ENCODE measurements at regions not wholly inside any gene's neighbourhood (a gene's known extent, or its start where the extent isn't known, plus 50 kb on each side); places are given as distances from the start of the nearest gene placed in this dataset.

- ChIA-PET CTCF (no interaction called here), POLR2A (no interaction called here)
- TF ChIP-seq ZNF416 (tag by site-specific recombination; IDR thresholded peaks at IDR 0.05) (no peak), ZNF600 (tag by site-specific recombination; IDR thresholded peaks at IDR 0.05) (no peak), KLF10 (tag by site-specific recombination; IDR thresholded peaks at IDR 0.05) (no peak), BCL11B (tag by site-specific recombination; IDR thresholded peaks at IDR 0.05; ENCODE audit: low read depth) (no peak), ZNF391 (tag by site-specific recombination; IDR thresholded peaks at IDR 0.05; ENCODE audit: borderline replicate concordance, low read depth) (no peak), ZFP3 (tag by site-specific recombination; IDR thresholded peaks at IDR 0.05; ENCODE audit: low read depth) (no peak)
- H3K4me3 ChIP-seq (ENCODE audit: low read depth, low read length) = no peak overlapping the region
- H3K4me1 ChIP-seq (ENCODE audit: control insufficient read depth, insufficient read depth, low read length) = no peaks in the 10 kb centered on the region
- H3K9me3 ChIP-seq (ENCODE audit: control insufficient read depth, insufficient read depth, low read depth, low read length) = no peaks in the 10 kb centered on the region
- no peaks in the 10 kb centered on the region for H3K36me3 ChIP-seq (ENCODE audit: control insufficient read depth in 2 of 2, insufficient read depth in 1 of 2, low read length in 2 of 2)
- H3K27ac ChIP-seq (ENCODE audit: extremely low read depth, low read depth, low read length) = no peak overlapping the region
Measured at GRCh38 chr12:102573237-102573636, 92.9 kb upstream of the IGF1 start.

- CTCF ChIA-PET = no interaction called here
- no peak overlapping the region for H3K27ac ChIP-seq (ENCODE audit: extremely low read depth, low read depth, low read length)
Measured at GRCh38 chr12:102571889-102572288, 91.5 kb upstream of the IGF1 start.

GRCh38 chr12:102570256-102570655 lies 89.9 kb upstream of the IGF1 start:
- H3K4me1 ChIP-seq (ENCODE audit: control insufficient read depth, insufficient read depth, low read length) = no peaks in the 10 kb centered on the region
- CTCF ChIA-PET = interaction anchor here (0.9 kb wide), 1 partner anchor 57 kb away, joined by 3 read pairs; no protein-coding TSS in a partner anchor
- TF ChIP-seq GLI2 (tag by site-specific recombination; IDR thresholded peaks at IDR 0.05; ENCODE audit: borderline replicate concordance, low read depth) (no peak), ZNF202 (tag by site-specific recombination; IDR thresholded peaks at IDR 0.05; ENCODE audit: borderline replicate concordance) (no peak), ELK4 (IDR thresholded peaks at IDR 0.05; ENCODE audit: borderline replicate concordance, low read depth, low read length) (no peak), ZNF549 (tag by site-specific recombination; IDR thresholded peaks at IDR 0.05) (no peak), ZNF146 (tag by site-specific recombination; IDR thresholded peaks at IDR 0.05) (no peak), ZBTB6 (tag by site-specific recombination; IDR thresholded peaks at IDR 0.05) (no peak), ZNF37A (tag by site-specific recombination; IDR thresholded peaks at IDR 0.05) (no peak), ZNF350 (tag by site-specific recombination; IDR thresholded peaks at IDR 0.05) (no peak)

More at GRCh38 chr12:102571889-102572288, 91.5 kb upstream of the IGF1 start:
- H3K9me3 ChIP-seq (ENCODE audit: control insufficient read depth, insufficient read depth, low read depth, low read length) = no peaks in the 10 kb centered on the region
- TF ChIP-seq ZNF843 (tag by site-specific recombination; IDR thresholded peaks at IDR 0.05) = no peak
- TF ChIP-seq ZNF24 (tag by site-specific recombination; IDR thresholded peaks at IDR 0.05) = no peak
- TF ChIP-seq ZSCAN5A (tag by site-specific recombination; IDR thresholded peaks at IDR 0.05) = no peak
- TF ChIP-seq ZNF626 (tag by site-specific recombination; IDR thresholded peaks at IDR 0.05) = no peak
- no peak for TF ChIP-seq ZNF239 (tag by site-specific recombination; IDR thresholded peaks at IDR 0.05)
- TF ChIP-seq WT1 (tag by site-specific recombination; IDR thresholded peaks at IDR 0.05) = no peak
- no peak for TF ChIP-seq SCRT2 (tag by site-specific recombination; IDR thresholded peaks at IDR 0.05)
- TF ChIP-seq IKZF3 (tag by site-specific recombination; IDR thresholded peaks at IDR 0.05) = no peak
- TF ChIP-seq EGR2 (tag by site-specific recombination; IDR thresholded peaks at IDR 0.05; ENCODE audit: low read depth) = no peak
- no peak for TF ChIP-seq ZBTB6 (tag by site-specific recombination; IDR thresholded peaks at IDR 0.05)
- no peak for TF ChIP-seq ZBTB49 (tag by site-specific recombination; IDR thresholded peaks at IDR 0.05; ENCODE audit: low read depth)
- TF ChIP-seq ZNF558 (tag by site-specific recombination; IDR thresholded peaks at IDR 0.05) = no peak
- TF ChIP-seq ZNF837 (tag by site-specific recombination; IDR thresholded peaks at IDR 0.05) = no peak
- TF ChIP-seq ZNF585B (tag by site-specific recombination; IDR thresholded peaks at IDR 0.05) = no peak
- no peaks in the 10 kb centered on the region for H3K4me1 ChIP-seq (ENCODE audit: control insufficient read depth, insufficient read depth, low read length)
- no peak overlapping the region for H3K4me3 ChIP-seq (ENCODE audit: low read depth, low read length)
- H3K36me3 ChIP-seq (ENCODE audit: control insufficient read depth in 2 of 2, insufficient read depth in 1 of 2, low read length in 2 of 2) = no peaks in the 10 kb centered on the region
- POLR2A ChIA-PET = no interaction called here

More at GRCh38 chr12:102570256-102570655, 89.9 kb upstream of the IGF1 start:
- no peaks in the 10 kb centered on the region for H3K9me3 ChIP-seq (ENCODE audit: control insufficient read depth, insufficient read depth, low read depth, low read length)
- no peak overlapping the region for H3K27ac ChIP-seq (ENCODE audit: extremely low read depth, low read depth, low read length)
- POLR2A ChIA-PET = no interaction called here
- H3K36me3 ChIP-seq (ENCODE audit: control insufficient read depth in 2 of 2, insufficient read depth in 1 of 2, low read length in 2 of 2) = no peaks in the 10 kb centered on the region
- H3K4me3 ChIP-seq (ENCODE audit: low read depth, low read length) = no peak overlapping the region
